ENCODE measurements at regions not wholly inside any gene's neighbourhood (a gene's known extent, or its start where the extent isn't known, plus 50 kb on each side); places are given as distances from the start of the nearest gene placed in this dataset.

DNA sequence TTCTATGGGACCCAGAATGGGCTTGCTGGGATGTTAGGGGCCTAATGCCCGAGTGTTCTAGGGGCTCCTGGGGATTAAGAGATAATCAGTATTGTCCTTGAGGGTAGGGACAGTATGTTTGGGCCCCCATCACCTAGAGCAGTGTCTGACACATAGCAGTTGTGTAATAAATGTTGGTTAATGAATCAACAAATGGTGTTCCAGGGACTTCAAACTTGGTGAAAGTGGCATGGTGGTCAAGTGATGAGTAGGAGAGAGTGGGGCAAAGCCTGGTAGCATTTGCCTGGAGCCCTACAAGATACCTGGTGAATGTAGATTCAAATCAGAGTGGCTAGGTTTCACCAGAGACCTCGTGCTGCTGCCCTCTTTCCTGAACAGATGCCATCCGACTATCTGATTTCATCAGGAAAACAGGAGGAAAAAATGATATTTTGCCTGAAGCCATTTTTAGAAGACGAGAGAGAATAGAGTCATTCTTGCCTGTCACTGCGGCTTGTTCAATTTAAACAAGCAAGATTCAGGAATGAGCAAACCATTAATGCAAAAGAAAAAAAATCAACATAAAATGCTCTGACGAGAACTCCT lies 117.3 kb downstream of the RPL22L1 start:
- TF ChIP-seq, protein P1, sequence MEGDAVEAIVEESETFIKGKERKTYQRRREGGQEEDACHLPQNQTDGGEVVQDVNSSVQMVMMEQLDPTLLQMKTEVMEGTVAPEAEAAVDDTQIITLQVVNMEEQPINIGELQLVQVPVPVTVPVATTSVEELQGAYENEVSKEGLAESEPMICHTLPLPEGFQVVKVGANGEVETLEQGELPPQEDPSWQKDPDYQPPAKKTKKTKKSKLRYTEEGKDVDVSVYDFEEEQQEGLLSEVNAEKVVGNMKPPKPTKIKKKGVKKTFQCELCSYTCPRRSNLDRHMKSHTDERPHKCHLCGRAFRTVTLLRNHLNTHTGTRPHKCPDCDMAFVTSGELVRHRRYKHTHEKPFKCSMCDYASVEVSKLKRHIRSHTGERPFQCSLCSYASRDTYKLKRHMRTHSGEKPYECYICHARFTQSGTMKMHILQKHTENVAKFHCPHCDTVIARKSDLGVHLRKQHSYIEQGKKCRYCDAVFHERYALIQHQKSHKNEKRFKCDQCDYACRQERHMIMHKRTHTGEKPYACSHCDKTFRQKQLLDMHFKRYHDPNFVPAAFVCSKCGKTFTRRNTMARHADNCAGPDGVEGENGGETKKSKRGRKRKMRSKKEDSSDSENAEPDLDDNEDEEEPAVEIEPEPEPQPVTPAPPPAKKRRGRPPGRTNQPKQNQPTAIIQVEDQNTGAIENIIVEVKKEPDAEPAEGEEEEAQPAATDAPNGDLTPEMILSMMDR (IDR thresholded peaks at IDR 0.05): no peak
- TF ChIP-seq POLR2A (IDR thresholded peaks at IDR 0.05): no peak
